H9 (cell line): ENCODE measurements at regions not wholly inside any gene's neighbourhood (a gene's known extent, or its start where the extent isn't known, plus 50 kb on each side); places are given as distances from the start of the nearest gene placed in this dataset.

Experiments used
- DNase-seq: peaks from one replicate; pipeline ENCODE4 v3.0.0-alpha.2; 2017
- H2AFZ ChIP-seq: one replicate; pipeline ENCODE4 v1.6.1; 2013; ENCODE audit warnings: mild to moderate bottlenecking, low read length, control low read depth, moderate library complexity
- H2AK5ac ChIP-seq: 2 replicates; pipeline ENCODE4 v1.6.1; 2013; ENCODE audit warnings: low read length, control low read depth, mixed read lengths; ENCODE audit not compliant: insufficient read length
- H2BK120ac ChIP-seq: one replicate; pipeline ENCODE4 v1.6.1; 2013; ENCODE audit warnings: low read depth, mild to moderate bottlenecking, low read length, control low read depth, inconsistent platforms; ENCODE audit not compliant: poor library complexity, severe bottlenecking
- H2BK12ac ChIP-seq: 2 replicates; pipeline ENCODE4 v1.6.1; 2013; ENCODE audit warnings: low read length, control low read depth, mixed read lengths, low read depth; ENCODE audit not compliant: insufficient read length
- H2BK15ac ChIP-seq: 2 replicates; pipeline ENCODE4 v1.6.1; 2013; ENCODE audit warnings: low read depth, low read length, control low read depth
- H2BK20ac ChIP-seq: one replicate; pipeline ENCODE4 v1.6.1; 2013; ENCODE audit warnings: low read depth, mild to moderate bottlenecking, low read length, control low read depth, inconsistent platforms; ENCODE audit not compliant: poor library complexity, severe bottlenecking
- H2BK5ac ChIP-seq: 2 replicates; pipeline ENCODE4 v1.6.1; 2013; ENCODE audit warnings: low read length, control low read depth, mixed read lengths; ENCODE audit not compliant: insufficient read length
- H3K14ac ChIP-seq: 2 replicates; pipeline ENCODE4 v1.6.1; 2013; ENCODE audit warnings: low read length, control low read depth; ENCODE audit not compliant: insufficient read depth
- H3K18ac ChIP-seq: 2 replicates; pipeline ENCODE4 v1.6.1; 2013; ENCODE audit warnings: low read depth, mild to moderate bottlenecking, mixed read lengths, low read length, control low read depth; ENCODE audit not compliant: insufficient read length
- H3K23ac ChIP-seq: 2 replicates; pipeline ENCODE4 v1.6.1; 2013; ENCODE audit warnings: low read length, control low read depth, mixed read lengths, low read depth; ENCODE audit not compliant: insufficient read length
- H3K23me2 ChIP-seq: 2 replicates; pipeline ENCODE4 v1.6.1; 2013; ENCODE audit warnings: low read depth, mild to moderate bottlenecking, mixed read lengths, low read length, control low read depth; ENCODE audit not compliant: insufficient read length, poor library complexity, severe bottlenecking
- H3K27ac ChIP-seq: 2 replicates; pipeline ENCODE4 v1.5.1; 2013; ENCODE audit warnings: low read length, control low read depth, mixed read lengths, low read depth; ENCODE audit not compliant: insufficient read length
- H3K27me3 ChIP-seq: 2 replicates; pipeline ENCODE4 v1.6.1; 2013; ENCODE audit warnings: low read length, control low read depth, inconsistent platforms; ENCODE audit not compliant: insufficient read depth
- H3K4ac ChIP-seq: 2 replicates; pipeline ENCODE4 v1.6.1; 2013; ENCODE audit warnings: low read depth, mild to moderate bottlenecking, control low read depth, inconsistent platforms, low read length, moderate library complexity
- H3K4me1 ChIP-seq: 2 replicates; pipeline ENCODE4 v1.6.1; 2013; ENCODE audit warnings: low read length, control low read depth, inconsistent platforms; ENCODE audit not compliant: insufficient read depth
- H3K4me2 ChIP-seq: 2 replicates; pipeline ENCODE4 v1.6.1; 2013; ENCODE audit warnings: low read length, control low read depth, mixed read lengths; ENCODE audit not compliant: insufficient read length, insufficient read depth
- H3K56ac ChIP-seq: 2 replicates; pipeline ENCODE4 v1.6.1; 2013; ENCODE audit warnings: low read depth, mild to moderate bottlenecking, mixed read lengths, low read length, control low read depth; ENCODE audit not compliant: insufficient read length
- H3K79me1 ChIP-seq: 2 replicates; pipeline ENCODE4 v1.6.1; 2013; ENCODE audit warnings: low read depth, mild to moderate bottlenecking, moderate library complexity, low read length, control low read depth, inconsistent platforms; ENCODE audit not compliant: insufficient read depth, poor library complexity, severe bottlenecking
- H3K79me2 ChIP-seq: 2 replicates; pipeline ENCODE4 v1.6.1; 2013; ENCODE audit warnings: low read length, control low read depth, inconsistent platforms; ENCODE audit not compliant: insufficient read depth
- H3K9ac ChIP-seq: 2 replicates; pipeline ENCODE4 v1.6.1; 2013; ENCODE audit warnings: low read length, control low read depth, mixed read lengths; ENCODE audit not compliant: insufficient read length; ENCODE audit errors: extremely low read depth
- H3K9me3 ChIP-seq: one replicate; pipeline ENCODE4 v1.6.1; 2013; ENCODE audit warnings: low read depth, low read length, inconsistent platforms; ENCODE audit not compliant: control insufficient read depth
- H3T11ph ChIP-seq: one replicate; pipeline ENCODE4 v1.6.1; 2013; ENCODE audit warnings: mild to moderate bottlenecking, low read length, control low read depth, inconsistent platforms
- H4K20me1 ChIP-seq: one replicate; pipeline ENCODE4 v1.6.1; 2013; ENCODE audit not compliant: control insufficient read depth, insufficient read length, insufficient read depth
- H4K5ac ChIP-seq: 2 replicates; pipeline ENCODE4 v1.6.1; 2013; ENCODE audit warnings: low read depth, mild to moderate bottlenecking, mixed read lengths, low read length, control low read depth; ENCODE audit not compliant: insufficient read length
- H4K8ac ChIP-seq: replicated peaks from 2 replicates; pipeline ENCODE4 v1.6.1; 2013; ENCODE audit warnings: low read length, control low read depth, mixed read lengths, low read depth; ENCODE audit not compliant: insufficient read length
- H4K91ac ChIP-seq: 2 replicates; pipeline ENCODE4 v1.6.1; 2013; ENCODE audit warnings: low read depth, mild to moderate bottlenecking, moderate library complexity, mixed read lengths, low read length, control low read depth; ENCODE audit not compliant: insufficient read length
- H3K27ac Mint-ChIP-seq, 3 experiments: 2 replicates in 2 of 3; 3 replicates in 1 of 3; pipeline ENCODE4 v1.8.0; 2020 to 2021; ENCODE audit warnings: mixed read lengths in 3 of 3, mild to moderate bottlenecking in 1 of 3, moderate library complexity in 1 of 3
- H3K27me3 Mint-ChIP-seq: 2 replicates; pipeline ENCODE4 v1.8.0; 2021; ENCODE audit warnings: low read depth, mild to moderate bottlenecking, moderate library complexity, mixed read lengths
- H3K36me3 Mint-ChIP-seq, 3 experiments: 2 replicates in 2 of 3; 3 replicates in 1 of 3; pipeline ENCODE4 v1.8.0; 2020 to 2021; ENCODE audit warnings: low read depth in 3 of 3, mixed read lengths in 3 of 3; ENCODE audit not compliant: insufficient read depth in 1 of 3
- H3K4me1 Mint-ChIP-seq, 2 experiments: 2 replicates each; pipeline ENCODE4 v1.8.0; 2020; ENCODE audit warnings: mixed read lengths in 2 of 2
- H3K4me3 Mint-ChIP-seq, 2 experiments: 2 replicates in 1 of 2; 3 replicates in 1 of 2; pipeline ENCODE4 v1.8.0; 2020 to 2021; ENCODE audit warnings: mild to moderate bottlenecking in 2 of 2, mixed read lengths in 2 of 2, moderate library complexity in 1 of 2
- H3K9me3 Mint-ChIP-seq, 2 experiments: 2 replicates in 1 of 2; 3 replicates in 1 of 2; pipeline ENCODE4 v1.8.0; 2020; ENCODE audit warnings: mild to moderate bottlenecking in 2 of 2, mixed read lengths in 2 of 2, moderate library complexity in 1 of 2
- CTCF ChIP-seq: fragments of 200-600 bp; sonication (generic); conservative IDR thresholded peaks from 3 replicates; pipeline ENCODE4 v1.8.0; 2021; ENCODE audit warnings: antibody characterized with exemption, mild to moderate bottlenecking
- WGBS: extraction: QIAGEN DNeasy Blood & Tissue Kit; methylation state at CpG from one replicate; pipeline ENCODE4 v1.1.7; 2013; ENCODE audit warnings: missing lambda C conversion rate, low lambda C conversion rate, mixed read lengths; ENCODE audit not compliant: insufficient read length; ENCODE audit errors: extremely low coverage; 5-methylcytosine and 5-hydroxymethylcytosine counted together

- no peak overlapping the region for H2BK12ac ChIP-seq
- H2BK120ac ChIP-seq, result no peak overlapping the region
- WGBS, result no CpG with 5 or more reads among the region's 3 CpGs
- no peaks in the 10 kb centered on the region for H3K23me2 ChIP-seq
- no peak overlapping the region for H3K9ac ChIP-seq
- H3K9me3 Mint-ChIP-seq, result peaks cover 0 to 2% of the 10 kb centered on the region in 2 experiments; a peak in 2 of 5 replicates
- H3K4me1 ChIP-seq, result no peaks in the 10 kb centered on the region
- H2BK5ac ChIP-seq, result no peak overlapping the region
- no peak overlapping the region for H4K8ac ChIP-seq
- H3K36me3 Mint-ChIP-seq, result no peaks in the 10 kb centered on the region
- no peak overlapping the region for H3K56ac ChIP-seq
- H3K27me3 ChIP-seq, result no peaks in the 10 kb centered on the region
- H3K27ac Mint-ChIP-seq, result no peak overlapping the region
- no peak overlapping the region for H2AFZ ChIP-seq
- H3K27me3 Mint-ChIP-seq, result no peaks in the 10 kb centered on the region
- H4K20me1 ChIP-seq, result no peaks in the 10 kb centered on the region
- no peaks in the 10 kb centered on the region for H3K79me2 ChIP-seq
- H3K14ac ChIP-seq, result no peak overlapping the region
- no peak overlapping the region for H3T11ph ChIP-seq
- H3K9me3 ChIP-seq, result no peaks in the 10 kb centered on the region
- no peak overlapping the region for H2AK5ac ChIP-seq
- no peak overlapping the region for H3K23ac ChIP-seq
- H3K4ac ChIP-seq, result no peak overlapping the region
- H4K91ac ChIP-seq, result no peak overlapping the region
- no peak overlapping the region for H2BK15ac ChIP-seq
- H2BK20ac ChIP-seq, result no peak overlapping the region
- no peak overlapping the region for H4K5ac ChIP-seq
- H3K4me1 Mint-ChIP-seq, result no peaks in the 10 kb centered on the region
- no peak overlapping the region for H3K4me3 Mint-ChIP-seq
- H3K4me2 ChIP-seq, result no peak overlapping the region
- no peak for DNase-seq
- no peaks in the 10 kb centered on the region for H3K79me1 ChIP-seq
- H3K27ac ChIP-seq, result no peak overlapping the region
- no peak overlapping the region for H3K18ac ChIP-seq
- no peak for TF ChIP-seq CTCF
Observed at GRCh38 chr4:10773010-10773409, 88.4 kb upstream of the CLNK start.
